IPS DF 19.7 (cell line): ENCODE measurements at regions not wholly inside any gene's neighbourhood (a gene's known extent, or its start where the extent isn't known, plus 50 kb on each side); places are given as distances from the start of the nearest gene placed in this dataset.
A peak's percentile ranks its signal among the peaks of the same experiment; 100 is the strongest.

Experiments
- DNase-seq: peaks from one replicate; pipeline ENCODE4 v3.0.0-alpha.2; 2013; ENCODE audit warnings: low read depth, low spot score

GRCh38 chr16:13858873-13859580, 60.9 kb upstream of the ERCC4 start:
- DNase-seq: no peak

- no peak for DNase-seq
Measured at GRCh38 chr16:13863075-13863765, 56.7 kb upstream of the ERCC4 start.

- DNase-seq: no peak
Measured at GRCh38 chr16:13864689-13865088, 55.3 kb upstream of the ERCC4 start.

- DNase-seq: peak; percentile 70
Measured at GRCh38 chr16:13866073-13866472, 53.9 kb upstream of the ERCC4 start.
